PC-9 (cell line): ENCODE measurements at regions not wholly inside any gene's neighbourhood (a gene's known extent, or its start where the extent isn't known, plus 50 kb on each side); places are given as distances from the start of the nearest gene placed in this dataset.

Experiments used
- CTCF ChIP-seq: fragments of 200-600 bp; sonication (generic); conservative IDR thresholded peaks from 2 replicates; pipeline ENCODE4 v1.6.1; 2017; ENCODE audit warnings: mixed run types, antibody characterized with exemption, mild to moderate bottlenecking, moderate library complexity
- EZH2 ChIP-seq: fragments of 200-600 bp; sonication (generic); IDR thresholded peaks from 2 replicates; pipeline ENCODE4 v1.8.0; 2017; ENCODE audit warnings: antibody characterized with exemption, low read depth

GRCh38 chr2:142310530-142310929, 179.7 kb upstream of the LRP1B start:
- no peak for TF ChIP-seq CTCF
- TF ChIP-seq EZH2: no peak
